Stomach (tissue), 8 donors: ENCODE measurements at regions not wholly inside any gene's neighbourhood (a gene's known extent, or its start where the extent isn't known, plus 50 kb on each side); places are given as distances from the start of the nearest gene placed in this dataset.

Experiments
- DNase-seq, 2 donors: peaks; one replicate each; pipeline versions ENCODE4 v3.0.0 to v3.0.0-alpha.2; 2013 to 2019
- H3K27ac ChIP-seq, 5 donors: fragments of 200-600 bp in 4 of 5; sonication (generic) in 4 of 5; one replicate each; pipeline ENCODE4 v1.5.1; 2013 to 2019; ENCODE audit warnings: mild to moderate bottlenecking in 1 of 5, moderate library complexity in 1 of 5
- H3K27me3 ChIP-seq, 3 donors: fragments of 200-600 bp; sonication (generic); one replicate each; pipeline ENCODE4 v1.5.1; 2017 to 2019; ENCODE audit warnings: mixed run types in 1 of 3
- H3K36me3 ChIP-seq, 4 donors: fragments of 200-600 bp; sonication (generic); 1 replicate in 3 of 4; 2 replicates in 1 of 4; pipeline ENCODE4 v1.5.1; 2016 to 2019
- H3K4me1 ChIP-seq, 4 donors: fragments of 200-600 bp; sonication (generic); one replicate each; pipeline ENCODE4 v1.5.1; 2016 to 2019
- H3K4me3 ChIP-seq, 4 donors: fragments of 200-600 bp; sonication (generic) in 3 of 4; one replicate each; pipeline ENCODE4 v1.5.1; 2016 to 2019; ENCODE audit warnings: mild to moderate bottlenecking in 1 of 4
- H3K9me3 ChIP-seq, 4 donors: fragments of 200-600 bp; sonication (generic); one replicate each; pipeline ENCODE4 v1.5.1; 2016 to 2019
- EP300 ChIP-seq: sonication (generic); formaldehyde crosslinking; IDR thresholded peaks from one replicate; pipeline ENCODE4 v1.6.1; 2017; ENCODE audit warnings: antibody characterized with exemption
- POLR2A ChIP-seq, 4 donors: fragments of 450-650 bp; IDR thresholded peaks; one replicate each; pipeline ENCODE4 v1.6.1; 2016; ENCODE audit warnings: antibody characterized with exemption in 4 of 4, control low read depth in 2 of 4, mild to moderate bottlenecking in 1 of 4, moderate library complexity in 1 of 4
- POLR2AphosphoS5 ChIP-seq, 3 donors: sonication (generic); formaldehyde crosslinking; IDR thresholded peaks; one replicate each; pipeline ENCODE4 v1.6.1; 2016; ENCODE audit warnings: antibody characterized with exemption in 3 of 3
- WGBS, 5 donors: extraction: QIAGEN DNeasy Blood & Tissue Kit in 3 of 5; methylation state at CpG; one replicate each; pipeline versions ENCODE4 v1.1.5 to v1.1.7; 2013 to 2018; 5-methylcytosine and 5-hydroxymethylcytosine counted together
- intact Hi-C: fragments of 100-400 bp; cut with DNase I; formaldehyde crosslinking; loops from one replicate; pipeline ENCODE4 v1.15.1; 2023; ENCODE audit warnings: low total_unique reads
- TF ChIP-seq, protein P1 (sequence below), 7 experiments: fragments of 450-650 bp in 4 of 7; fragments of 200-600 bp in 3 of 7; sonication (generic) in 3 of 7; IDR thresholded peaks; one replicate each; pipeline ENCODE4 v1.5.1; 2016 to 2019; ENCODE audit warnings: antibody characterized with exemption in 7 of 7, control low read depth in 2 of 7, mild to moderate bottlenecking in 1 of 7
- donor health status: healthy with polysubstance abuse.
- donor health status: Bipolar disorder and iron deficiency.
- donor health status: healthy.

DNA sequence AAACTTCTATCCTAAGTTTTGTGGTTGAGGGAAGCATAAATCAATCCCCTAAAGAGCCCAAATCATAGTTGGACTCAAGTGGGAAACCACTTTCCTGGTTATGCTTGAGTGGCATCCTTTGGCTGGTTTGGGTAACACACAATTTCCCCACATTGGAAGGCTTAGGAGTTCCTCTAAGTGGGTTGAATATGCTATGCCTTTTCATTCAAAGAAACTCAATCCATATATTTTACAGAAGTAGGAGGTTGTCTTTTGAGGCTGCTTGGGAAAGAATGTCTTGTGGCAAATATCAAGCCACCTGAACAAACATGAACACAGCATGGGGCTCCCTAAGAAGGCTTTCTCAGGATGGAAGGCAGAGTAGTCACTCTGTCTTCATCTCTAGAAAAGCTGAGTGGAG is 121.1 kb downstream of the SPATA31D1 start:
- intact Hi-C loops: no loop called here
- DNase-seq: no peak
- no peak overlapping the region for H3K27ac ChIP-seq
- TF ChIP-seq POLR2A (IDR thresholded peaks at IDR 0.05): no peak
- no peak for TF ChIP-seq POLR2AphosphoS5 (IDR thresholded peaks at IDR 0.05)
- no peak for TF ChIP-seq EP300
- TF ChIP-seq, protein P1, sequence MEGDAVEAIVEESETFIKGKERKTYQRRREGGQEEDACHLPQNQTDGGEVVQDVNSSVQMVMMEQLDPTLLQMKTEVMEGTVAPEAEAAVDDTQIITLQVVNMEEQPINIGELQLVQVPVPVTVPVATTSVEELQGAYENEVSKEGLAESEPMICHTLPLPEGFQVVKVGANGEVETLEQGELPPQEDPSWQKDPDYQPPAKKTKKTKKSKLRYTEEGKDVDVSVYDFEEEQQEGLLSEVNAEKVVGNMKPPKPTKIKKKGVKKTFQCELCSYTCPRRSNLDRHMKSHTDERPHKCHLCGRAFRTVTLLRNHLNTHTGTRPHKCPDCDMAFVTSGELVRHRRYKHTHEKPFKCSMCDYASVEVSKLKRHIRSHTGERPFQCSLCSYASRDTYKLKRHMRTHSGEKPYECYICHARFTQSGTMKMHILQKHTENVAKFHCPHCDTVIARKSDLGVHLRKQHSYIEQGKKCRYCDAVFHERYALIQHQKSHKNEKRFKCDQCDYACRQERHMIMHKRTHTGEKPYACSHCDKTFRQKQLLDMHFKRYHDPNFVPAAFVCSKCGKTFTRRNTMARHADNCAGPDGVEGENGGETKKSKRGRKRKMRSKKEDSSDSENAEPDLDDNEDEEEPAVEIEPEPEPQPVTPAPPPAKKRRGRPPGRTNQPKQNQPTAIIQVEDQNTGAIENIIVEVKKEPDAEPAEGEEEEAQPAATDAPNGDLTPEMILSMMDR (IDR thresholded peaks at IDR 0.05): no peak
- H3K4me1 ChIP-seq: no peaks in the 10 kb centered on the region
- no peaks in the 10 kb centered on the region for H3K36me3 ChIP-seq
- no peaks in the 10 kb centered on the region for H3K27me3 ChIP-seq
- no peak overlapping the region for H3K4me3 ChIP-seq
- H3K9me3 ChIP-seq: no peaks in the 10 kb centered on the region

- 92 to 99% (median 96%) methylated on average over 3 of the region's 3 CpGs for WGBS, 5 donors
- H3K9me3 ChIP-seq: no peaks in the 10 kb centered on the region
- no peaks in the 10 kb centered on the region for H3K27me3 ChIP-seq
- H3K36me3 ChIP-seq: no peaks in the 10 kb centered on the region
- no peak for DNase-seq
- H3K27ac ChIP-seq: no peak overlapping the region
- no peak for TF ChIP-seq EP300
- TF ChIP-seq, protein P1 (IDR thresholded peaks at IDR 0.05): no peak
- no peak for TF ChIP-seq POLR2A (IDR thresholded peaks at IDR 0.05)
- no peak for TF ChIP-seq POLR2AphosphoS5 (IDR thresholded peaks at IDR 0.05)
- no peak overlapping the region for H3K4me3 ChIP-seq
- H3K4me1 ChIP-seq: no peaks in the 10 kb centered on the region
- intact Hi-C loops: no loop called here
Measured at GRCh38 chr9:82110881-82111280, 122.3 kb downstream of the SPATA31D1 start.

DNA sequence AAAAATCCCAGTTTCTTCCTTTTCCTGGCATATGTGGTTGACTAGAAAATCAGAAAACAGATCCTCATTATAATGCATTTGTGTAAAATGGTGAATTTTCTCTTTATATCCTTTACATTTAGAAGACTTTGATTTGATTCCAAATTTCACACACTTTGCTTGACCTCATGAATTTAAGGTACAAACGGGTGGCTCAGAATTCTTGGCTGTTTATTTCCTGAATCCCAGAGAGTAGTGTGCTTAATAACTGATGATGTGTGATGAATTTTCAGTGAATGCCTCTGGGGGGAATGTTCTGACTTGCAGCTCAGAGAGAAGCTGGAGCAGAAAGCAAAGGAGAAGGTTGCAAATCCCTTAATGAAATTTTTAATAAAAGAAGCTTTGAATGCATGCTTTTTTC is 126.8 kb downstream of the SPATA31D1 start:
- intact Hi-C loops: no loop called here
- Histone ChIP-seq H3K9me3 (no peaks in the 10 kb centered on the region), H3K27me3 (no peaks in the 10 kb centered on the region), H3K4me3 (no peak overlapping the region), H3K36me3 (no peaks in the 10 kb centered on the region), H3K27ac (no peak overlapping the region), H3K4me1 (peaks cover 0 to 12% (median 0%) of the 10 kb centered on the region in 4 donors)
- 71 to 90% (median 79%) methylated on average over 1 of the region's 1 CpG for WGBS, 5 donors
- TF ChIP-seq EP300 (no peak), POLR2AphosphoS5 (IDR thresholded peaks at IDR 0.05) (no peak), POLR2A (IDR thresholded peaks at IDR 0.05) (no peak)
- TF ChIP-seq, protein P1 (IDR thresholded peaks at IDR 0.05): no peak
- no peak for DNase-seq

DNA sequence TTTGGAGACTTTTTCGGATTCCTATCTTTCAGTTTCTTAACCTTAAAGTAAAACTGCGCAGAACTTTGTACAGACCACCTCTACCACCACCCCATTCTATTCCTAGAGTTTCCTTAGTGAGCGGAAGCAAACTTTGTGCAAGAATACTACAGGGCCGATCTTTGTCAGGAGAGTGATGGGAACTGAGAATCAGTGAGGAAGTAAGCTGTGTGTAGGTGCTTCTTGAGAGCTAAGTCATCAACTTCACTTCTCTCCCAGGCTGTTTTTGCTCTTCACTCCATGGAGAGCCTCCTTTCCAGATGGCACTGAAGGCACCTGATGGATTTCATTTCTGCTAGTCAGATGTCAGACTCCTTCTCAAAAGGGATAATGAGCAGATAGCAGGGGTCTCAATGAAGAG is 127.3 kb downstream of the SPATA31D1 start:
- WGBS, 5 donors: 88 to 93% (median 93%) methylated on average over 4 of the region's 4 CpGs

More for the DNA sequence above, 127.3 kb downstream of the SPATA31D1 start:
- intact Hi-C loops: no loop called here
- Histone ChIP-seq H3K9me3 (no peaks in the 10 kb centered on the region), H3K27ac (no peak overlapping the region), H3K27me3 (no peaks in the 10 kb centered on the region), H3K4me3 (no peak overlapping the region), H3K4me1 (peaks cover 0 to 12% (median 0%) of the 10 kb centered on the region in 4 donors), H3K36me3 (no peaks in the 10 kb centered on the region)
- no peak for TF ChIP-seq EP300
- no peak for TF ChIP-seq POLR2AphosphoS5 (IDR thresholded peaks at IDR 0.05)
- TF ChIP-seq, protein P1 (IDR thresholded peaks at IDR 0.05): no peak
- TF ChIP-seq POLR2A (IDR thresholded peaks at IDR 0.05): no peak
- DNase-seq: no peak
